B cell (primary cell): ENCODE measurements at regions not wholly inside any gene's neighbourhood (a gene's known extent, or its start where the extent isn't known, plus 50 kb on each side); places are given as distances from the start of the nearest gene placed in this dataset.

Source experiments
- EZH2 ChIP-seq: IDR thresholded peaks from 2 replicates; pipeline ENCODE4 v1.6.1; 2012; ENCODE audit warnings: borderline replicate concordance, low read depth, mild to moderate bottlenecking, moderate library complexity, low read length; ENCODE audit not compliant: insufficient read depth, poor library complexity, severe bottlenecking
- TF ChIP-seq, protein P1 (sequence below): fragments of 200-600 bp; IDR thresholded peaks from one replicate; pipeline ENCODE4 v1.8.0; 2022; ENCODE audit warnings: antibody characterized with exemption, mild to moderate bottlenecking

DNA sequence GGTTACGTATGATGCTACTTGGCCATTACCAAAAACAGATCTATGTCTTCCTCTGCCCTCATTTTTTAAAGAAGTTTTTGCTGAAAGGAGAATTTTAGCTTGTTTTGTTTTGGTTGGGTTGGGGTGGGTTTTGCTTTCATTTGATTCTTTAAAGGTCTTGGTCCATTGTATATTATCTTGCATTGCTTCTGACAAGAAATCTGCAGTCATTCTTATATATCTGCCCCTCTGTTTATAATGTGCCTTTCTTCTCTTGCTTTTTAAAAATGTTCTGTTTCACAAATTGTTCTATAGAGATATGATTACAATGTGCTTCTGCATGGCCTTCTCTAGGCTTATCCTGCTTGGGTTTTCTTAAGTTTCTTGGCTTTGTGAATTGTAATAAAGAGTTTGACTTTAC, 660.6 kb downstream of the RNF144A start:
- TF ChIP-seq, protein P1, sequence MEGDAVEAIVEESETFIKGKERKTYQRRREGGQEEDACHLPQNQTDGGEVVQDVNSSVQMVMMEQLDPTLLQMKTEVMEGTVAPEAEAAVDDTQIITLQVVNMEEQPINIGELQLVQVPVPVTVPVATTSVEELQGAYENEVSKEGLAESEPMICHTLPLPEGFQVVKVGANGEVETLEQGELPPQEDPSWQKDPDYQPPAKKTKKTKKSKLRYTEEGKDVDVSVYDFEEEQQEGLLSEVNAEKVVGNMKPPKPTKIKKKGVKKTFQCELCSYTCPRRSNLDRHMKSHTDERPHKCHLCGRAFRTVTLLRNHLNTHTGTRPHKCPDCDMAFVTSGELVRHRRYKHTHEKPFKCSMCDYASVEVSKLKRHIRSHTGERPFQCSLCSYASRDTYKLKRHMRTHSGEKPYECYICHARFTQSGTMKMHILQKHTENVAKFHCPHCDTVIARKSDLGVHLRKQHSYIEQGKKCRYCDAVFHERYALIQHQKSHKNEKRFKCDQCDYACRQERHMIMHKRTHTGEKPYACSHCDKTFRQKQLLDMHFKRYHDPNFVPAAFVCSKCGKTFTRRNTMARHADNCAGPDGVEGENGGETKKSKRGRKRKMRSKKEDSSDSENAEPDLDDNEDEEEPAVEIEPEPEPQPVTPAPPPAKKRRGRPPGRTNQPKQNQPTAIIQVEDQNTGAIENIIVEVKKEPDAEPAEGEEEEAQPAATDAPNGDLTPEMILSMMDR, result no peak
- TF ChIP-seq EZH2, result no peak
